ENCODE measurements at regions not wholly inside any gene's neighbourhood (a gene's known extent, or its start where the extent isn't known, plus 50 kb on each side); places are given as distances from the start of the nearest gene placed in this dataset.

DNA sequence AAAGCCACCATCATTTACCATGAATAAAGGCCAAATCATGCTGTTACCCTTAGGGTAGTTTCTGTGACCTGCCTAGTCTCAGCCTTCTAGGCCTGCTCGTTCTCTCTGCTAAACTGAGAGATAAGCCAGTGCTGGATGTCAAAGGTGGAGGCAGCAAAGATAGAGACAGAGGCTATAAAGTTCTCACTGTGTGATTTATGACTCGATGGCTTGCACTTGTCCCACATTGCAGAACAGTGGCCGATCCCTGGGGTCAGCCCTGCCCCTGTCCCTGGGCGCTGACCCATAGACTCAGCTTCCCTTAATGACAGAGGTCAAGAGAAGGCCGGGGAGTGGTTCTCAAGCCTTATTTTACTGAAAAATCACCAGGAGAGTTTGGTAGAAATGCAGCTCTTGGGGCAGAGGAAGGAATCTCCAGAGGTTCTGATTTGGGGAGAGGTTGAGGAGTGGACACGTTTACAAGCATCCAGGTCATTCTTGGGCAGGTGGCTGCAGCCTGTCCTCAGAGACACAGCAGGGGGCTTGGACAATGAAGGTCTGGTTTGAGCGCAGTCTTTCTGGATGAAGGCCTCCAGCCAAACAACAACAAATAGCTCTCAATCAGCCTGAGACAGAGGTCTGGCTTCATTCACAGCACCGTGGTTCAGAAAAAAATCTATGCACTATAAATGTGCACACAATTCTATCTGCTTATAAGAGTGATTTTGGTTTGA is 143.5 kb downstream of the ACKR3 start:
- DNase-seq (ENCODE audit: extremely low read depth, low read depth) = no peak

DNA sequence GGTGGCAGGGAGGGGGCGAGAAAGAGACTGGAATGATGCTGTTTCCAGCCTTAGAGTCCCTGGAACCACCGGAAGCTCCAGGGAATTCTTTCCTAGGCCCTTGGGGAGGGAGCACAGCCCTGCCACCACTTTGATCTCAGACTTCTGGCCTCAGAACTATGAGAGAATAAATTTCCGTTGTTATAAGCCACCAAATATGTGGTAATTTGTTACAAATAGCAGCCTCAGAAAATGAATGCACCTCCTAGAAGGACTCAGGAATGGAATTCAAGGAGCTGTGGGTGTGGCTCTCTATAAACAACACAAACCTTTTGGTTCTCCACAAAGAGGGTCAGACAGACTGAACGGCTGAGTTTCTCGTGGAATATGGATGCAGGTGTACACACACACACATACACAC is 144.5 kb downstream of the ACKR3 start:
- DNase-seq (ENCODE audit: extremely low read depth, low read depth) = no peak

DNA sequence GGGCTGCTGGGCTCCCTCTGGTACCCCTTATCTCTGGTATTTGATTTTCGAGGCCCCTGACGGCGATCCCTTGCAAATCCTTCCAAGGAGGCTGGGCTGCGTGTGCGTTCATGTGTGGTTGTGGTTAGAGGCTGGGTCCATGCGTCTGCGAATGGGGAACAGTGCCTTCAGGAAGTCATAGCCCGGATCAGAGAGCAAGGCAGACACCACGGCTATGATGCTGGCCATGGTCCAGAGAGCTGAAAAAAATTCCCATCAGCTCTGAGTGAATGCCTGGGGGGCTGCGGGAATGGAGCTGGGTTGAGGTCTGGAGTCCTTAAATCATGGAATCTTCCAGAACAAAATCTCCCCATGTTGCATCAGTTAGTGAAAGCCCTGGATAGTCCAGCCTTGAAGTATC is 145.5 kb downstream of the ACKR3 start:
- DNase-seq (ENCODE audit: extremely low read depth, low read depth) = no peak

DNA sequence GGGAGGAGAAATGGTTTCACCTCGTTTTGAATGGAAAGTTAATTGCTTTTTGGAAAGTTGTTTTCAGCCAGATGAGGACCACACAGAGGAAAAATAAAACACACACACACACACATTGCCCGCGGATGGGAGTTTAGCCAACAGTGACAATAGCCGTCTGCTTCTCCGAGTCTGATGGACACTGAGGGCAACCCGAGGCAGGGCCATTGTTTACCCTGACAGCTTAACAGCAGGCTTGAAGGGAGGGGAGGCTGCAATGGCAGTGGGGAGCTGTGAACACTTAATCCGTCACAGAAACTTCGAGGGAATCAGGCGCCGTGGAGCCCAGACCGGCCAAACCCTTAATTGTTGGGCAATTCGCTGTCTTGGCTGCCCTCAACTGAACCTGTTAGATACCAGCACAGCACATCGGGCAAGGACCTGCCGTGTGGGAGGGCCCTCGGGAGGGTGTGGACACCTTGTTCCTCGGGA is 145.9 kb downstream of the ACKR3 start:
- no peak for DNase-seq (ENCODE audit: extremely low read depth, low read depth)

DNA sequence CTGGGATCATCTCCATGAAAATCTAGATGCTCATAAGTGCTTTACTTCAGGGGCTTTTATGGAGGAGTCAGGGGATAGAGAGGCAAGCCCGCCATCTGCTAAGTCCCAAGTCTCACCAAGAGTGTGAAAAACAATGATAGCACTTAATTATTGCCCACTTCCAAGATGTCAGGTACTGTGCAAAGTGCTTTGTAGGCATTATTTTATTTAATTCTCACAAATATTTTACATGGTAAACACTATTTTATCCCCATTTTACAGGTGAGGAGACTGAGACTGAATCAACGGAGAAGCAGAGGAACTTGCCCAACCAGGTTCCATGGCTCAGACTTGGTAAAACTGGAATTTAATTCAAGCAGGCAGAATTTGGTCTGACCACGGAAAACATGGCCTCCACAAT is 147.5 kb downstream of the ACKR3 start:
- no peak for DNase-seq (ENCODE audit: extremely low read depth, low read depth)

DNA sequence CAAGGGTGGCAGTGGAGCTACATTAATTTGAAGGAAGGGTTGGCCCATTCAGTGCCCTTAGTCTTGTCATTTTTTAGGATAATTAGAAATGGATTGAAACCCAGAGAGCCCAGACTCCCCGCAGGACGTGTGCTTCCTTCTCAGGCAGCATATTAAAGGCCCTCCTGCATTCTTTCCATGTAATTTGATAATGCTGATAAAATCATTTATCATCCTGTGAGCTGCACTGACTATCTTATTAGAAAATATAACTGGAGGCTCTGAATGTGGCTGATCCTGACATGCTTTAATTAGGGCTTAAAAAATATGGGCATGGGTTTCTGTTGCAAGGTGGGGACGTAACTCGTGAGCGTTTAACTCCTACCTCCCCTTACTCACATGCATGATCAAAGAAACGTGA is 148.1 kb downstream of the ACKR3 start:
- DNase-seq (ENCODE audit: extremely low read depth, low read depth) = no peak

DNA sequence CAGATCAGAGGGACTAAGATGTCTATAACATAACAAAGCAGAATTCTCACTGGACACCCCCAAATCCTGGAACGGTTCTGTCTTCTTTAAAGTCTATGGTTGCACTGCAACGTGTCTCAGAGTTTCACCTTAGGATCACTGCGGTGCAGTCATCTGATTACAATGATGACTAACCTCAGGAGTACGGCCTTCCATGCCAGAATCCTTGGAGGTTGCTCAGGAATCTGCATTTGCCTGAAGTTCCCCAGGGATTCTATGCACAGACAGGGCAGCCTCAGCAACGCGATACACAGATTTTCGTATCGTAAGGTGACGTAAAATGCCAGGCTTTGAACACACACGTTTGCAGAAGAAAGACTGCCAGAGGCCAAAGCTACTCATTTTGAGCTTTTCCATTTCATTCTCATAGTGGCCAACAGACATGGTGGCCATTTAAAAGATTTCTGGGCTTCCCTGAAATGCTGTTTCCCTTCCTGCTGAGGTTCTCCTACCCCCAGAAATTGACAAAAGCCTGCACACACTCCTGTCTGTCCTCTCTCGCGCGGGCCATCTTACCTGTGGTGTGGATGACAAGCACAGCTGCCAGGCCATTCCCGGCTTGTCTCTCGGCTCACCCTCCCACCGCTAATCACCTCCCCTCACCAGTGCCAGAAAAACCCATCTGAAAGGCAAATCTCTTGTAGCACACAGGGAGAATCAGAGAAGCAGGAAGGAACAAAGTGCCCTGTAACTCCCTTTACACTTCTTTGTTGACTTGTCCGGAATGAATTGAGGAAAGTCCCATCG is 148.8 kb downstream of the ACKR3 start:
- DNase-seq (ENCODE audit: extremely low read depth, low read depth) = no peak

DNA sequence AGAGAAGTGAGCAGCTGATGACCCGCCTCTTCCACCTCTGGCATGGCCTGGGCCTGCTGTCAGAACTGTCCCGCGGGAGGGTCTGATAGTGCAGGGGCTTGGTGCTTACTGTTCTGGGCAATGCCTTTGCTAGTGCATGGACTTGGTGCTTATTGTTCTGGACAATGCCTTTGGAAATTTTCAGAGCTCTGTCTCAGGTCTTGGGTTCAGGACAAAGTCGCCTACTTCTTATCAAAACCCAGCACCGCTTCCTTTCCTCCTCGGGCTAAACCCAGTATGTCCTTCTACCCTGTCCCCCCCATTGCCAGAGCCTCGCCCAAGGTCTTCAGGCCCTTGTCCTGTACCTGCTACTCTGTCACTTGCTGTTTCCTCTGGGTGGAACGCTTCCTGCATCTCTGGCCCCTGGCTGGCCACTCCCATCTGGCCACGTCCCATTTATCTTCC is 149.6 kb downstream of the ACKR3 start:
- no peak for DNase-seq (ENCODE audit: extremely low read depth, low read depth)

DNA sequence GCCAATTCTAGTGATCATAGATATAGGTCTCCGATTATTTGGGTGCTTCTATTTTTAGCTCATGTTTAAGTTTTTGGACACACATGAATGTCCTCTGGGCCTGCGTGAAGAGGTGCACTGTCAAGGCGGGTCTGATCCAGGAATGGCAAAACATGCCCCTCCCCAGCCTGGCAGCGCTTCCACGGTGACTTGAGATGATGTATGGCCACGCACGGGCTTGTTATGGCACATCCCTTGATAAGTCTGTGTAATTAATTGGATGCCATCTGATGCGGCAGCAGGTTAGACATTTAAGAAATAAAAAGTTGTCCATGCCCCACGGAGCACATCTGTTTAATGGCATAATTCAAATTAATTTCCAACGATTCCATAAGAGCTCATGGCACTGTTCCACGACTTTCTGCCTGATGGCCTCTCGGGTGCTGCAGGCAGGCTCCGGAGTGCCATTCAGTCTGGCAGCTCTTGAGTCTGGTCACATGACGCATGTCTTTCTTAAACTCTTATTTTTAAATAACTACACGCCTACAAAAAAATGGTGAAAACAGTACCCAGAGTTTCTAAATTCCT is 151.4 kb downstream of the ACKR3 start:
- no peak for DNase-seq (ENCODE audit: extremely low read depth, low read depth)

DNA sequence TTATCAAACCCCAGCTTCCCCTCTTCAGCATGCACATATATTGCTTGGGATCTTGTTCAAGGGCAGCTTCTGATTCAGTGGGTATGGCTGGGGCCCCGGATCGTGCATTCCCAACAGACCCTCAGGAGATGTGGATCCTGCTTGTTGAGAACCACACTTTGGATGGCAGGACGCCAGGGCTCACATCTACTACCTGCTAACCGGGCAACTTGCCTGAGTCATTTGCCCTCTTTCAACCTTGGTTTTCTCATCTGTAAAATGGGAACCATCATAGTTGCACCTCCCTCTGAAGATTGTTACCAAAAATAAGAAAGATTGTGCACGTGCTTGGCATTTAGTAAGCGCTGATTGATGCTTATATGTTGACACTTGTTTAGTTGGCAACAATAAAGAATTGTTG is 154.6 kb downstream of the ACKR3 start:
- no peak for DNase-seq (ENCODE audit: extremely low read depth, low read depth)

DNA sequence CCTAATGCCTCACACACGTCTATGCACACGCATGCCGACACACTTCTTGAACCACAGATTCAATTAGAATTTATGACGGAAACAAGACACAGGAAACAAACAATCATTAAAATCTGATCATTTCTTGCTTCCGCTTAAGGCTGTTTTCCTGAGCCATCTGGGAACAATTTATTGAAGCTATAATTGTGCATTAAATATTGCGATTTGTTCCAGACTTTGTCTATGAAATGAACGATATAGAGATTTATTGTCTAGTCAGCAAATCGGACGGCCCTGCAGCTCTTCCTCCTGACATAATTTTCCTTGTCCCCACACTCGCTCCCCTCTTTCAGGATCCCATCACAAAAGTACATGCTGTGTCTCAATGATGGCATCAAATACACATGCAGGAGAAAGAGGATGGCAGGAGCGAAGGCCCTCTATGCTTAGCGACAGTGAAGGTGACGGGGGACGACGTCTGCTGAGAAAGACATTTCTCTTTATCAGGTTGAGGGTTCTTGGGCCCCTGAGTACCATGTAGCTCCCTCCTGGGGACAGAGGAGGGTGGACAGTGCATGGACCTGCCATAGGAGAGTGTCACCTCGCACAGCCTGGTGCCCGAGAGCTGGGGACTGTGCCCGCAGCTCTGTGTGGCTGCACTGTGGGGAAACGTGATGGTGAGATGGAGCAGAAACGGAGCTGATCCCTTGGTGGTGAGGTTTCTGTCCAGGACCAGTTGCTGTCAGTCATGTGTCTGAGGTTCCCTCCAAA is 157.3 kb downstream of the ACKR3 start:
- DNase-seq (ENCODE audit: extremely low read depth, low read depth) = no peak

DNA sequence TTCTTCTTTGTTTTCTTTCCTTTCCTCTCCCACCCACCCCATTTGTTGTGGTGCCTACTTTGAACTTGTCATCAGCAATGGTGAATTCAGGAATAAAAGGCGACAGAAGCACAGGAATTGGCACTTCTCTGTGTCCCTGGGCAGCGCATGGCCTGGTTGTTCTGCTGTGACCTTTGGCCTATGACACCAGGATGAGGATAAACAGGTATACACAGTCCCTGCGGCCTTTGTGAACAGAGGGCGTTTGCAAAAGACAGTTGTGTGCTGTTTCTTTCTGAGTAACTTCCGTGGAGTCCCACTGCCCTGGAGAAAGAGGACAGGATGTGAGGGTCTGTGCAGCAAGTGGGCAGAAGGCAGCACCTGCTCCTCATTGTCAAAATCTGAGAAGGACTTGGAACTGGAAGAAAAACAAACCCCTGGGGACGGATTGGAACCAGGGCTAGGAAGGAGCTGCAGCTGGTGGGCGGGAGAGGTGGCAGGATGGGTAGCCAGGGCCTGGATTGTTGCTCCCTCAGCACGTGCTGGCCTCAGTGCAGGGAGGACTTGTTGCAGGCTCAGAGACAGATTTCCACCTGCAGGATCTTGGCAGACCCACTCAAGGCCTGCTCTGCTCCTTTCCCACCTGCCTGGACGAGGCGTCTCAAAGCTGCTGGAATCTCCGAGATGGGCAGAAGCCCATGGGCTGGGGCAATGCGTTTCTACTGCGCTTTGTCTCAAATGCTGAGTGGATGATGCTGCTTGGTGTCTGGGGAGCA is 159.5 kb downstream of the ACKR3 start:
- no peak for DNase-seq (ENCODE audit: extremely low read depth, low read depth)

DNA sequence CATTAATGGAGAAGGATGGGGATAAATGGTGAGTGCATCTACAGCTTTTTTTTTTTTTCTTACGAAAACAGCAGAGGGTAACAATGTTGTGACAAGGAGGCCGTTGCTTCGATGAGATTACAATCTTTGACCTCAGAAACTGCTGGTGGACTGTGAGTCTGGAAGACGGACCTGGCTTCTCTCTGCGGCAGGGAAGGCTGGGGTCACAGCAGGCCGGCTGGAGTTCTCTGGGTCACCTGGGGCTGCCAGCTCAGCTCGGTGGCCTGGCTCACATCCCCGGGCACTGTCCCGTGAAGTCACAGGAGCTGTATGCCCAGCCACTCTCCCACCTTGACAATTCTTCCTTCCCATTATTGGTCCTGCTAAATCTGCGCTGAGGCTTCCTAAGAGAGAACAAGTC is 160.8 kb downstream of the ACKR3 start:
- DNase-seq (ENCODE audit: extremely low read depth, low read depth) = no peak

DNA sequence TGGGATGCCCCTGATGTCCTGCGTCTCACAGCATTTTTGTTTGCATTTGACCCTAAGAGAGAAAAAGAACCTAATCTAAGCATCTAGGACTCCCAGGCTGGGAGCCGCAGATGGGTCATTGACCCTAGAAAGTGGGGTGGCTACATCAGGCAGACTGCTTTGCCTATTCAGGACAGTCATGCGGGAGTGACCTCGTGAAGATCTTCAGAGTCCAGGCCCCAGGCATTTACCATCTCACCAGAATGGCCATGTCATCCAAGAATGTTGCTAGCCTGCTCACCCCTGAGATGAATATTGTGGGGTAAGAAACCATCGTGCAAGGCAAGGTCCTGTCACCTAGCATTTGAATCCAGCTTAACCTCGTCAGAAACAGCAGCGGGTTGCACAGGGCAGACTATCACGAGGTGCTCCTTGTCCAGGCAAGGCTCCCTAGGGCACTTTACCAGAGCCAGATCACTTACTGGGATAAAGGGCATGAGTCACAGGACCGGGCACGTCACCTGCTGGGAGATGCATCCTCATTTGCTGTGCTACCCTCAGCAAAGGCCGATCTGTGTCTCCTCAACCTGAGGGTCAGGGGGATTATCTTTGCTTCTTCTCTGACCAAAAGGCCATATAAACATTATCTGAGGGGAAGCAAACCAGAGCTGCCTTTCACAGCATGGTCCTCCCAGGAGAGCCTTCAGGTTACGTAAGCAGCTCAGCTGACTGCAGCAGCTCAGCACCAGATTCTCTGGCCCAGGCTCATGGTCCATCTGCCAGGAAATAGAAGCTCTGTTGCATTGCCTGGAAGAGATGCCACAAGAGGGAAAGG is 162.3 kb downstream of the ACKR3 start:
- DNase-seq (ENCODE audit: extremely low read depth, low read depth) = no peak

DNA sequence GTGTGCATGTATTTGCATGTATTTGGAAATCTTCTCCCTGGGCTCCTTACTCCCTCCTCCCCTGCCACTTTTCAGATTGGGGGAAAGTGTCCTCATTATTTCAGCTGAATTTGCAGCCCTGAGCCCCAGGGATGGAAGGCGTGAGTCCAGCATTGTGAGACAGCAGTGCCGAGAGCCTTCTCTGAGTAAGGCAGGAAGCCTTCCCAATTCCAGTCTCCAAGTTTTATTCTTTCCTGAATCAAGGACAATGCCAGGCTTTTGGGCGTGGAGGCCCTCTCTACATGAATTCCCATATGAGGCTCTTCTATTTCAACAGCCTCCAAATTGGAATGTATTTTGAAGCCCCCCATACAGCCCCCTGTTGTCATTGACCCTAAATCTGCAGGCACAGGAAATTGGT is 163.5 kb downstream of the ACKR3 start:
- DNase-seq (ENCODE audit: extremely low read depth, low read depth) = no peak

DNA sequence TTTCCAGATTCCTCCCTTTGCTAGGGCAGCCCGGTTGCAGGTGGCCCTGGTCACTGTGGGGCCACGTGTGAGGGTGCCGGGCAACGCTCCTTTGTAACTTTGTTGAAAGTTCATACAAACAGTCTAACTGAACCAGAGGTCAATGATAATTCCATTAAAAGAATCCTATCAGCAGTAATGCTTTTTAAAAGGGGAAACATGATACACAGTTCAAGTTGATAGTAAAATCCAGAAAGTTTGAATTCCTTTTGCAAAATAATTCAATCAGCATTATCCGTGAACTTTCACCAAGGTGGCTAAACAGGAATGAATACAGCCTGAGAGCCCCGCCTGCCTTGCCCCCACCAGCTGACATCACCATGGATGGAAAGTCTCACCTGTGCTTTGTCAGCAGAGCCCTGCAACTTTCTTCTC is 166.2 kb downstream of the ACKR3 start:
- no peak for DNase-seq (ENCODE audit: extremely low read depth, low read depth)

DNA sequence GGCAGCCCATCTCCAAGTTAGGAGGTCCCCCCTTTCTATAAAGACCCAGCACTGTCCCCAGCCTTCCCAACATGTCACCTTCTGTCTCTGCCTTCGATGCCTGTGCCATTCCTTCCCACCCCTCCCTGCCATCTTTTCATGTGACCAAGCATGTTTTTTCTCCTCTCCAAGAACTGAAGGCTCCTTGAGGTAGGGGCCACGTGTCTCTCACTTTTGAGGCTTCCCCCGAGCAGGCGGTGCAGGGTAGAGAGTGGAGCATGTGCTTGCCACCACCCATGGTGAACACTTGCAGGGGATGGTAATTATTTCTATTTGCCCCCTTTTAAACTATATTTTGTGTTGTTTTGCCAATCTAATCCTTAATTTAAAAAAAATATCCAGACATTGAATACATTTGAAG is 168.4 kb downstream of the ACKR3 start:
- DNase-seq (ENCODE audit: extremely low read depth, low read depth) = no peak

DNA sequence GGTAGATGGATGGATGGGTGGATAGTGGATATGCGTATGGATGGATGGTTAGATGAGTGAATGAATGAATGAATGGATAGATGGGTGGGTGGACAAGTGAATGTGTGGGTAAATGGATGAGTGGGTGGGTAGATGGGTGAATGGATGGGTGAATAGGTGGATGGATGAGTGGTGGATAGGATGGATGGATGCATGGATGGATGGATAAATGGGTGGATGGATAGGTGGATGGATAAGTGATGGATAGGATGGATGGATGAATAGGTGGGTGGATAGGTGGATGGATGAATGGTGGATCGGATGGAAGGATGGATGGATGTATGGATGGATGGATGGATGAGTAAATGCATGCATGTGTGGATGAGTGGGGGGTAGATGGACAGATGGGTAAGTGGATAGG is 169.3 kb downstream of the ACKR3 start:
- DNase-seq (ENCODE audit: extremely low read depth, low read depth) = no peak

DNA sequence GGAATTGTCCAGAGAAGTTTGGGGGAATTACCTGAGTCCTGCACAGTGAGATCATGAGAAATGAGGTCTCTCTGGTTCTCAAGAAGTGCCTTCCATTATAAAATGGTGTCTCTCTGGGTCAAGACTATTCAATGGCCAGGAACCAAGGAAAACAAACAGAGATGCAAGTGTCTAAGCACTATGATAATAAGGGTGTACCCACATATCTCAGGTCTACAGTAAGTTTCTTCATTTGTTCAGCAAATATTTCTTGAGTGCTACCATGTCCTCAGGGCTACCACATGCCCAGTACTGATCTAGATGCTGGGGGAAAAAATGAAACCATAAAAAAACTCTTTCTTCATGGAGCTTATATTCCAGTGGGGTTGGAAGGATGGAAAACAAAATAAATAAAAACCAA is 170.0 kb downstream of the ACKR3 start:
- no peak for DNase-seq (ENCODE audit: extremely low read depth, low read depth)

DNA sequence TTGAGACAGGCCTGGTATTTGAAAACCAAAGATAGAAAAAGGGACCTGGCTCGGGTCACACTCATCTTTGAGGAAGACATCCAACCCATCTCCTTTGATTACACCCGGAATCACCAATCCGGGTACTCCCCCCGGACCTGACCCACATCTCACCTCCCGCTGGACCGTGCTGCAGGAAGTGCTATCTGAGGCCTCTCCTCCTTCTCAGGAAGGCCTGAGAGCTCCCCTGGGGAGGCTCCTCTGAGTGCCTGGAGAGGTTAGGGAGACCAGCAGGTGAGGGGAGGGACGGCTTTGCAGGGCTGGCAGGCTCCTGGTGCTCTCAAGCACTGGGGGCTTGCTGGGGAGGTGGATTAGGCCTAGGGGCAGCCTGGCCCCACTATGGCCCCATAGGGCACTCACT is 170.9 kb downstream of the ACKR3 start:
- no peak for DNase-seq (ENCODE audit: extremely low read depth, low read depth)
